Astrocyte of the spinal cord (primary cell): ENCODE measurements at regions not wholly inside any gene's neighbourhood (a gene's known extent, or its start where the extent isn't known, plus 50 kb on each side); places are given as distances from the start of the nearest gene placed in this dataset.
A peak's percentile ranks its signal among the peaks of the same experiment; 100 is the strongest.

ENCODE experiments used
- DNase-seq: peaks from one replicate; pipeline ENCODE4 v3.0.0; 2011; ENCODE audit warnings: low read depth, low spot score
- H3K4me3 ChIP-seq: 2 replicates; pipeline ENCODE4 v1.5.1; 2011; ENCODE audit warnings: low read depth, mild to moderate bottlenecking, low read length, moderate library complexity
- in situ Hi-C: cut with HindIII; loops from 2 replicates; pipeline ENCODE4 v1.10.0; 2017; ENCODE audit warnings: low sequenced_read_pairs
- TF ChIP-seq, protein P1 (sequence below): IDR thresholded peaks from 2 replicates; pipeline ENCODE4 v1.5.1; 2012; ENCODE audit warnings: low read depth, mild to moderate bottlenecking, low read length, inconsistent platforms

- no peak overlapping the region for H3K4me3 ChIP-seq
Observed at GRCh38 chr6:105740946-105741645, 338.2 kb upstream of the PREP start.

GRCh38 chr6:105739764-105740163 lies 336.9 kb upstream of the PREP start:
- no peak for DNase-seq
- in situ Hi-C loops = no loop called here
- H3K4me3 ChIP-seq = no peak overlapping the region
- TF ChIP-seq, protein P1, sequence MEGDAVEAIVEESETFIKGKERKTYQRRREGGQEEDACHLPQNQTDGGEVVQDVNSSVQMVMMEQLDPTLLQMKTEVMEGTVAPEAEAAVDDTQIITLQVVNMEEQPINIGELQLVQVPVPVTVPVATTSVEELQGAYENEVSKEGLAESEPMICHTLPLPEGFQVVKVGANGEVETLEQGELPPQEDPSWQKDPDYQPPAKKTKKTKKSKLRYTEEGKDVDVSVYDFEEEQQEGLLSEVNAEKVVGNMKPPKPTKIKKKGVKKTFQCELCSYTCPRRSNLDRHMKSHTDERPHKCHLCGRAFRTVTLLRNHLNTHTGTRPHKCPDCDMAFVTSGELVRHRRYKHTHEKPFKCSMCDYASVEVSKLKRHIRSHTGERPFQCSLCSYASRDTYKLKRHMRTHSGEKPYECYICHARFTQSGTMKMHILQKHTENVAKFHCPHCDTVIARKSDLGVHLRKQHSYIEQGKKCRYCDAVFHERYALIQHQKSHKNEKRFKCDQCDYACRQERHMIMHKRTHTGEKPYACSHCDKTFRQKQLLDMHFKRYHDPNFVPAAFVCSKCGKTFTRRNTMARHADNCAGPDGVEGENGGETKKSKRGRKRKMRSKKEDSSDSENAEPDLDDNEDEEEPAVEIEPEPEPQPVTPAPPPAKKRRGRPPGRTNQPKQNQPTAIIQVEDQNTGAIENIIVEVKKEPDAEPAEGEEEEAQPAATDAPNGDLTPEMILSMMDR = no peak

More at GRCh38 chr6:105740946-105741645, 338.2 kb upstream of the PREP start:
- TF ChIP-seq, protein P1 = no peak
- DNase-seq = no peak
- in situ Hi-C loops = no loop called here

DNA sequence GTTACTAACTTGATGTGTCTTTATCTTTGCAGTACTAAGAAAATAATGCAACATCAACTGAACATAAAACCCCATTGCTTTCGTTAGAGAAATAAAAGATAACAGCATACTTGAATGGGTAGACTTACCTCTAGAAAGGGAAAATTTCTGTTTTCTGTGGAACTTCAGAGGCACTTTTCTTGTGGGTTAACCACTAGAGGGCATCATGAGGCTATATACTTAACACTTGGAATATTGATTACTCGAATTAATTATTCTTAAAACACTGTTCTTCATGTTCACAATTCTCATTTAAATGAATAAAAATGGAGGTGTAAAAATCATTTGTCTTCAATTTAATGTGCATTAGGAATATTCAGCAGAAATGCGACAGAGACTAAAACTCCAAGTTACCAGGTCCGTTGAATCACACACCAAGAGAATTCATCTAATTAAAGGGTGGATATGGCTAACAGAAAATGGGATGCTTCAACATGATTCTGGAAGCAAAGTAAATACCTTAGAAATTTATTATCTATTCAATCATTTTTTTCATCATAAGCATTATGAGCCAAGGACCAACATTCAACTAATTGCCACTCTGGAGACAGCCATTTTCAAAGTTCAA lies 330.8 kb upstream of the PREP start:
- no peak overlapping the region for H3K4me3 ChIP-seq
- peak; percentile 58 for DNase-seq
- in situ Hi-C loops = no loop called here
- TF ChIP-seq, protein P1 = peak; percentile 60

DNA sequence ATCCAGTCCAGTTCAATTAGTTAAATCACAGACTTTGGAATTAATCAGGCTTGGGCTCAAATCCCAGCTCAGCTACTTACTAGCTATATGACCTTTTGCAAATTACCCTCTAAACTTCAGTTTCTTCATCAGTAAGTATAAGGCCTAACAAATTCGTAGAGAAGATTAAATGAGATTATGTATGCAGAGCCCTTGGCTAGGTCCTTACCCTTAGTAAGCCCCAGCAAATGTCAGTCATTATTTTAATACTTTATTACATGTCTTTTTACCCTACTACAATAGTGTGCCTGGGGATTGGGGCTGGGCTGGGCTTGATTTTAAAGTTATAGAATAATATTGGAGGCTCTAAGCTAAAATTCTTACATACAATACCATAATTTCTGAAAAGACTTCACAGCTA lies 326.1 kb upstream of the PREP start:
- TF ChIP-seq, protein P1 = no peak
- in situ Hi-C loops = no loop called here
- DNase-seq = no peak
- H3K4me3 ChIP-seq = no peak overlapping the region

DNA sequence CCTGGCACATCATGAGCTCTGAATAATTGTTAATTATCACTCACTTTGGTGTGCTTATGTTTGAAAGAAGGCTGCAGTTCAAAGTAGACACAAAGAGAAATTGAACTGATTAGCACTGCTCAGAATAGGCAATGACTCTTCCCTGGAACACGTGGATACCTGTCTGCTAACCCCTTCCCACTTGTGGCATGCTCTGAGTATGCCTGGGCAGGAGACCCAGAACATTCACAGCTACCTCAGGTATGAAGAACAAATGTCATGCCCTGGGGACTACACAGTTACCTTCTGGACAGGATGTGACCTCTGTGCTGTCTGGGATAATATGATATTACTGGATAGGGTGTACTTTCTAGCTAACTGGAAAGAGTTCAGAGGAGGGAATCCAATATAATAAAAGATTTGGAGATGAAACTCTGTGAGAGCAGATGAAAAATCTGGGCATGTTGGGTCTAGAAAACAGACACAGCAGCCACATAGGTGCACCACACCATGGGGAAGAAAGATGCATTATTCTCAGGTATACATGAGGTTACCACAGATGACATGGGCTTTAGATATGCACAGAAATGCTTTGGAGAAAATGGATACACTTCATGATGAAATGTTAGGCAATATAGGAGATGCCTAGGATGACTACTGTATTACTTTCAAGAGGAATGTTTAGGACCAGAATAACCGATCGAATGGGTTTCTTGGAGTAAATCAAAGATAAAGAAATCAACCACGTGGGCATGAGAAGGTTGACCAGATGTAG lies 324.2 kb upstream of the PREP start:
- no peak overlapping the region for H3K4me3 ChIP-seq
- in situ Hi-C loops = no loop called here
- TF ChIP-seq, protein P1 = no peak
- DNase-seq = no peak

DNA sequence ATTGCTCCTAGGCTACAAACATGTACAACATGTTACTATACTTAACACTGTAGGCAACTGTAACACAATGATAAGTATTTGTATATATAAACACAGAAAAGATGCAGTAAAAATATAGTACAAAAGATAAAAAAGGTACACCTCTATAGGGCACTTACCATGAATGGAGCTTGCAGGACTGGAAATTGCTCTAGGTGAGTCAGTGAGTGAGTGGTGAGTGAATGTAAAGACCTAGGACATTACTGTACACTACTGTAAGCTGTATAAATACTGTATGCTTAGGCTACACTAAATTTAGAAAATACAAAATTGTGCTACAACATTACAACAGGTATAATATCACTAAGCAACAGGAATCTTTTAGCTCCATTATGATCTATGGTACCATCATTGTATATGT lies 312.0 kb upstream of the PREP start:
- DNase-seq = no peak
- in situ Hi-C loops = no loop called here
- H3K4me3 ChIP-seq = no peak overlapping the region
- TF ChIP-seq, protein P1 = no peak
